H1 (cell line): ENCODE measurements at regions not wholly inside any gene's neighbourhood (a gene's known extent, or its start where the extent isn't known, plus 50 kb on each side); places are given as distances from the start of the nearest gene placed in this dataset.

Experiments
- CTCF ChIA-PET: fragments of 300-600 bp; sonication (Branson Sonifier 250); formaldehyde crosslinking; loops from one replicate; lab custom pipeline; 2021; ENCODE audit not compliant: partially characterized antibody; lab: Charles Lee
- POLR2A ChIA-PET: fragments of 300-600 bp; sonication (Branson Sonifier 250); formaldehyde crosslinking; loops from one replicate; lab custom pipeline; 2021; ENCODE audit warnings: inconsistent platforms; ENCODE audit not compliant: partially characterized antibody; lab: Charles Lee
- DNase-seq, 2 experiments: peaks; one replicate each; pipeline versions ENCODE4 v3.0.0 to v3.0.0-alpha.2; 2010 to 2022; ENCODE audit warnings: low spot score in 2 of 2, low read depth in 1 of 2, mixed read lengths in 1 of 2
- FAIRE-seq: peaks from 2 replicates; lab custom pipeline; 2011; peaks lifted over from hg19 to GRCh38; lab: Jason Lieb, UNC
- H2AFZ ChIP-seq: 2 replicates; pipeline ENCODE4 v1.8.1; 2012; ENCODE audit warnings: low read length, inconsistent platforms
- H2AK5ac ChIP-seq: 2 replicates; pipeline ENCODE4 v1.6.1; 2013; ENCODE audit warnings: low read depth, low read length
- H2BK120ac ChIP-seq: replicated peaks from 2 replicates; pipeline ENCODE3; 2013; ENCODE audit warnings: low read depth, low read length, inconsistent platforms
- H2BK12ac ChIP-seq: 2 replicates; pipeline ENCODE4 v1.6.1; 2013; ENCODE audit warnings: low read depth, low read length
- H2BK15ac ChIP-seq: 2 replicates; pipeline ENCODE4 v1.6.1; 2013; ENCODE audit warnings: low read length
- H2BK20ac ChIP-seq: 2 replicates; pipeline ENCODE4 v1.6.1; 2013; ENCODE audit warnings: low read length
- H2BK5ac ChIP-seq: 2 replicates; pipeline ENCODE4 v1.6.1; 2013; ENCODE audit warnings: low read depth, low read length
- H3K14ac ChIP-seq: 2 replicates; pipeline ENCODE4 v1.6.1; 2013; ENCODE audit warnings: inconsistent platforms; ENCODE audit not compliant: insufficient read length
- H3K18ac ChIP-seq: 2 replicates; pipeline ENCODE4 v1.6.1; 2013; ENCODE audit warnings: low read length; ENCODE audit errors: extremely low read depth
- H3K23ac ChIP-seq: 2 replicates; pipeline ENCODE4 v1.6.1; 2013; ENCODE audit warnings: inconsistent platforms; ENCODE audit not compliant: insufficient read length
- H3K23me2 ChIP-seq: 2 replicates; pipeline ENCODE4 v1.6.1; 2013; ENCODE audit warnings: low read depth, low read length
- H3K27ac ChIP-seq: 2 replicates; pipeline ENCODE4 v1.6.1; 2011; ENCODE audit warnings: low read depth, low read length, inconsistent platforms
- H3K27me3 ChIP-seq, 4 experiments: replicated peaks in 1 of 4; 1 replicate in 1 of 4; 2 replicates in 3 of 4; pipeline versions ENCODE4 v1.6.1 to v1.8.1; 2011 to 2013; ENCODE audit warnings: low read length in 3 of 4, mild to moderate bottlenecking in 3 of 4, inconsistent platforms in 2 of 4, mixed read lengths in 2 of 4, moderate library complexity in 1 of 4; ENCODE audit not compliant: control insufficient read depth in 3 of 4, insufficient read depth in 3 of 4; ENCODE audit errors: extremely low read depth in 1 of 4
- H3K36me3 ChIP-seq, 4 experiments: 2 replicates each; pipeline versions ENCODE4 v1.6.1 to v1.8.1; 2011 to 2013; ENCODE audit warnings: mild to moderate bottlenecking in 4 of 4, low read length in 3 of 4, moderate library complexity in 2 of 4, control low read depth in 1 of 4, inconsistent platforms in 1 of 4; ENCODE audit not compliant: insufficient read depth in 4 of 4, control insufficient read depth in 2 of 4
- H3K4ac ChIP-seq: replicated peaks from 2 replicates; pipeline ENCODE3; 2013; ENCODE audit warnings: low read length, low read depth, mixed read lengths, inconsistent platforms; ENCODE audit not compliant: insufficient read length
- H3K4me1 ChIP-seq, 4 experiments: replicated peaks in 1 of 4; 1 replicate in 1 of 4; 2 replicates in 3 of 4; pipeline versions ENCODE4 v1.6.1 to v1.8.1; 2011 to 2013; ENCODE audit warnings: low read length in 3 of 4, inconsistent platforms in 2 of 4, mixed read lengths in 1 of 4; ENCODE audit not compliant: insufficient read depth in 4 of 4, control insufficient read depth in 3 of 4
- H3K4me2 ChIP-seq, 2 experiments: 2 replicates each; pipeline versions ENCODE4 v1.6.1 to v1.8.1; 2011 to 2013; ENCODE audit warnings: low read depth in 2 of 2, low read length in 2 of 2, control low read depth in 1 of 2, inconsistent platforms in 1 of 2, mild to moderate bottlenecking in 1 of 2; ENCODE audit not compliant: insufficient read depth in 1 of 2
- H3K4me3 ChIP-seq, 4 experiments: fragments of 200-600, 300-600 bp in 1 of 4; sonication (generic), shearing (Covaris generic), sonication (Bioruptor Twin) in 1 of 4; 2 replicates each; pipeline versions ENCODE4 v1.5.1 to v1.8.1; 2011 to 2016; ENCODE audit warnings: low read length in 4 of 4, low read depth in 3 of 4, control low read depth in 2 of 4, inconsistent platforms in 2 of 4, mild to moderate bottlenecking in 2 of 4, mixed read lengths in 1 of 4, moderate library complexity in 1 of 4; ENCODE audit not compliant: insufficient read depth in 2 of 4; ENCODE audit errors: extremely low read depth in 1 of 4
- H3K56ac ChIP-seq: replicated peaks from 2 replicates; pipeline ENCODE3; 2013; ENCODE audit warnings: low read depth, mild to moderate bottlenecking, mixed read lengths, low read length, inconsistent platforms; ENCODE audit not compliant: insufficient read length
- H3K79me1 ChIP-seq: 2 replicates; pipeline ENCODE4 v1.6.1; 2013; ENCODE audit warnings: low read depth, low read length, control low read depth
- H3K79me2 ChIP-seq, 2 experiments: 2 replicates each; pipeline versions ENCODE4 v1.6.1 to v1.8.1; 2012 to 2013; ENCODE audit warnings: low read length in 2 of 2, mild to moderate bottlenecking in 2 of 2, inconsistent platforms in 1 of 2; ENCODE audit not compliant: insufficient read depth in 2 of 2, control insufficient read depth in 1 of 2
- H3K9ac ChIP-seq, 4 experiments: replicated peaks in 1 of 4; 1 replicate in 1 of 4; 2 replicates in 3 of 4; pipeline versions ENCODE4 v1.6.1 to v1.8.1; 2011 to 2013; ENCODE audit warnings: low read depth in 3 of 4, low read length in 3 of 4, control low read depth in 2 of 4, mild to moderate bottlenecking in 2 of 4, moderate library complexity in 2 of 4, inconsistent platforms in 1 of 4; ENCODE audit errors: extremely low read depth in 1 of 4
- H3K9me3 ChIP-seq, 2 experiments: 2 replicates each; pipeline versions ENCODE4 v1.6.1 to v1.8.1; 2012 to 2013; ENCODE audit warnings: mild to moderate bottlenecking in 2 of 2, moderate library complexity in 2 of 2, control low read depth in 1 of 2, inconsistent platforms in 1 of 2, low read depth in 1 of 2, low read length in 1 of 2, mixed read lengths in 1 of 2; ENCODE audit not compliant: insufficient read depth in 2 of 2
- H4K20me1 ChIP-seq, 2 experiments: replicated peaks in 1 of 2; 2 replicates each; pipeline versions ENCODE3 to v1.8.1; 2011 to 2013; ENCODE audit warnings: inconsistent platforms in 2 of 2, low read length in 2 of 2, mild to moderate bottlenecking in 1 of 2; ENCODE audit not compliant: insufficient read depth in 2 of 2, control insufficient read depth in 1 of 2
- H4K5ac ChIP-seq: 2 replicates; pipeline ENCODE4 v1.6.1; 2013; ENCODE audit warnings: low read length, low read depth, mixed read lengths, inconsistent platforms; ENCODE audit not compliant: insufficient read length
- H4K8ac ChIP-seq: 2 replicates; pipeline ENCODE4 v1.8.0; 2013; ENCODE audit warnings: mild to moderate bottlenecking, moderate library complexity, low read length, inconsistent platforms; ENCODE audit not compliant: insufficient read depth; ENCODE audit errors: extremely low read depth
- H4K91ac ChIP-seq: replicated peaks from 2 replicates; pipeline ENCODE3; 2013; ENCODE audit warnings: low read length, mixed read lengths, inconsistent platforms; ENCODE audit not compliant: insufficient read length
- CHD7 ChIP-seq: fragments of 300-600 bp; sonication (generic); IDR thresholded peaks from 2 replicates; pipeline ENCODE4 v1.7.1; 2012; ENCODE audit warnings: low read length, moderate library complexity, mild to moderate bottlenecking, inconsistent platforms; ENCODE audit not compliant: insufficient replicate concordance
- POLR2AphosphoS5 ChIP-seq: IDR thresholded peaks from 2 replicates; pipeline ENCODE4 v1.6.1; 2011; ENCODE audit warnings: low read depth, low read length

GRCh38 chr15:61517335-61517734 is 288.2 kb upstream of the RORA start:
- Histone ChIP-seq H4K91ac (no peak overlapping the region), H2BK5ac (no peak overlapping the region), H4K20me1 (no peaks in the 10 kb centered on the region), H3K79me1 (no peaks in the 10 kb centered on the region), H3K56ac (no peak overlapping the region), H3K9me3 (no peaks in the 10 kb centered on the region), H4K8ac (no peak overlapping the region), H3K4me3 (no peak overlapping the region), H3K9ac (no peak overlapping the region), H2BK15ac (no peak overlapping the region), H3K4ac (no peak overlapping the region), H3K18ac (no peak overlapping the region), H3K23me2 (no peaks in the 10 kb centered on the region), H3K79me2 (no peaks in the 10 kb centered on the region), H3K14ac (no peak overlapping the region), H3K4me2 (no peak overlapping the region), H3K36me3 (no peaks in the 10 kb centered on the region), H3K4me1 (peaks cover 0 to 3% (median 1%) of the 10 kb centered on the region in 4 experiments; a peak in 2 of 7 replicates), H2AK5ac (no peak overlapping the region), H4K5ac (no peak overlapping the region), H3K23ac (no peak overlapping the region), H2BK20ac (no peak overlapping the region), H2BK120ac (no peak overlapping the region), H2AFZ (no peak overlapping the region), H2BK12ac (no peak overlapping the region), H3K27ac (no peak overlapping the region), H3K27me3 (no peaks in the 10 kb centered on the region; a peak in 1 of 7 replicates)
- FAIRE-seq = no peak
- ChIA-PET CTCF (interaction anchor here (0.8 to 1.2 kb wide), 4 partner anchors 14 to 834 kb away, joined by 3 to 4 read pairs (median 4); no protein-coding TSS in a partner anchor), POLR2A (no interaction called here)
- no peak for DNase-seq
- TF ChIP-seq POLR2AphosphoS5 (no peak), CHD7 (no peak)
